H54 (cell line): ENCODE measurements at regions not wholly inside any gene's neighbourhood (a gene's known extent, or its start where the extent isn't known, plus 50 kb on each side); places are given as distances from the start of the nearest gene placed in this dataset.
"Not testable (repeated sequence)": the region's sequence is repeated elsewhere in the genome, so short reads cannot be mapped to it uniquely, and the experiment has no call there.

ENCODE experiments used
- DNase-seq: peaks from one replicate; pipeline ENCODE4 v3.0.0; 2011; ENCODE audit warnings: low spot score, mixed read lengths; ENCODE audit not compliant: insufficient read length
- FAIRE-seq: peaks from 3 replicates; lab custom pipeline; 2011; peaks lifted over from hg19 to GRCh38; lab: Jason Lieb, UNC
- POLR2A ChIP-seq: IDR thresholded peaks from 2 replicates; pipeline ENCODE4 v1.6.1; 2011; ENCODE audit warnings: low read depth, mild to moderate bottlenecking, low read length

GRCh38 chr3:77707281-77707680, 667.4 kb downstream of the ROBO2 start:
- no peak for TF ChIP-seq POLR2A
- DNase-seq (no peak), FAIRE-seq (no peak)

DNA sequence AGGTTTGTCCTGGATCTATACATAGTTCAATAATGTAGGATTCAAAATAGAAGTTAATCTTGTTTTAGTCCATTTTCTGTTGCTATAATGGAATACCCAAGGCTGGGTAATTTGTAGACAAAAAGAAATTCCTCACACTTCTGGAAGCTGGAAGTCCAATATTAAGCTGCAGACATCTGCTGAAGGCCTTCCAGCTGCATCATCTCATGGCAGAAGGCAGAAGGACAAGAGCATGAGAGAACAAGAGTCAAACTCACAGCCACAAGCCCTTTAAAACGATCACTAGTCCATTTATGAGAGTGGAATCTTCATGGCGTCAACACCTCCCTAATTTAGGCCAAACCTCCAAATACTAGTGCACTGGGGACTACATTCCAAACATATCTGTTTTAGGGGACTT, 669.3 kb downstream of the ROBO2 start:
- no peak for TF ChIP-seq POLR2A
- FAIRE-seq = no peak
- no peak for DNase-seq

GRCh38 chr3:77718311-77718710, 678.4 kb downstream of the ROBO2 start:
- DNase-seq (no peak), FAIRE-seq (no peak)
- no peak for TF ChIP-seq POLR2A

GRCh38 chr3:77720460-77720971, 680.6 kb downstream of the ROBO2 start:
- DNase-seq (no peak), FAIRE-seq (no peak)
- TF ChIP-seq POLR2A = no peak

- FAIRE-seq (no peak), DNase-seq (no peak)
- no peak for TF ChIP-seq POLR2A
Measured at GRCh38 chr3:77726517-77726916, 686.6 kb downstream of the ROBO2 start.

DNA sequence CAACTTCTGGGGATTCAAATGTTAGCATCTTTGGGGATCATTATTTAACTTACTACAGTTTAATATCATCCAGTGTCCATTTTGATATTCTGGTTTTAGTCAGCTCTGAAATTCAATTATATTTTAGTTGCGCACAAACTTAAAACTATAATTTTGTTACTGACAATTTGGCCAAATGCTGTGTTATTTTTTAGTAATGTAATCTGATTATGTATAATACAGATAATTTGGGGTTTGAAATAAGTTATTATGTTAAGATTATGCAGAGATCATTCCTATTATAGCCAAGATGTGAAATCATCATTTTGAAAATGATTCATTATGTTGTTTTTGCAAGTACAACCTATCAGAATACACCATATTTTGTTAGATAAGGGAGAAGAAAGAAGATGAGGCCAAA, 706.1 kb downstream of the ROBO2 start:
- FAIRE-seq (no peak), DNase-seq (no peak)
- no peak for TF ChIP-seq POLR2A

GRCh38 chr3:77746892-77747291, 707.0 kb downstream of the ROBO2 start:
- no peak for DNase-seq
- TF ChIP-seq POLR2A = no peak
- no peak for FAIRE-seq

GRCh38 chr3:77756397-77756975, 716.6 kb downstream of the ROBO2 start:
- DNase-seq, FAIRE-seq: not testable (repeated sequence)

DNA sequence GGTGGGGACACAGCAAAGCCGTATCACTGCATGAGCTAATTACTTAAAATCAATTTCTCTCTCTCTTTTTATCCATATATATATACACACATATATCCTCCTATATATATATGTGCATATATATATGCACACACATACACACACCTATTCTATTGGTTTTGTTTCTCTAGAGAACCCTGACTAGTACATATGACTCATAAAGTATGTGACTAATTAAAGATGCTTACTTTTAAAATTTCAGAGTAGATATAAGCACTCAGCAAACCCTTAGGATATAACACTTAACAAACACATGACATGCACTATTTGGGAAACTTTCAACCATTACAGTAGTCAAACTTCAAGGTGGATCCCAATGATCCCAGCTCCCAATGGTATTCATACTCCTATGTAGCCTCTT, 732.6 kb downstream of the ROBO2 start:
- DNase-seq (no peak), FAIRE-seq (no peak)
- TF ChIP-seq POLR2A = no peak

GRCh38 chr3:77773084-77773483, 733.2 kb downstream of the ROBO2 start:
- no peak for DNase-seq
- FAIRE-seq = no peak
- TF ChIP-seq POLR2A = no peak

- FAIRE-seq (no peak), DNase-seq (no peak)
- TF ChIP-seq POLR2A = no peak
Measured at GRCh38 chr3:77780278-77780996, 740.5 kb downstream of the ROBO2 start.

- FAIRE-seq (no peak), DNase-seq (no peak)
Measured at GRCh38 chr3:77786216-77786615, 746.3 kb downstream of the ROBO2 start.

GRCh38 chr3:77795013-77795412, 755.1 kb downstream of the ROBO2 start:
- FAIRE-seq (no peak), DNase-seq (no peak)
- no peak for TF ChIP-seq POLR2A

More at GRCh38 chr3:77786216-77786615, 746.3 kb downstream of the ROBO2 start:
- no peak for TF ChIP-seq POLR2A

DNA sequence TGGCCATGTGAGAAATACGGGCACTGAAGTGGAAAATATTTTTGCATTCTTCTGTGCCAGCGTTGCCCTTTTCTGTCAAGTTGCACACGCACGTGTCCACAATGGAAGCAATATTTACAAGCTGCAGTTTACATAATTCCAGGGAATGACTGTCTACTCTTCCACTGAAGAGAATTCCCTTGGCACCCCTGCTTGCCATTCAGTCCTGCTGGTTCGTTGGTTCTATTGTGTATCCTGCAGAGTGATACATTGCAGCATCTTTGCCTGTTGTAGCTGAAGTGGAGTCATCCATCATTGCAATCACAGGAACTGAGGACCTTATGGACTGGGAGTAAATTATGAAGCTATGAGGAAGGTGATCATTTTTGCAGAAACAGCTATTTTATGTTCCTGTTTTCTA, 759.4 kb downstream of the ROBO2 start:
- no peak for TF ChIP-seq POLR2A
- FAIRE-seq (no peak), DNase-seq (no peak)

DNA sequence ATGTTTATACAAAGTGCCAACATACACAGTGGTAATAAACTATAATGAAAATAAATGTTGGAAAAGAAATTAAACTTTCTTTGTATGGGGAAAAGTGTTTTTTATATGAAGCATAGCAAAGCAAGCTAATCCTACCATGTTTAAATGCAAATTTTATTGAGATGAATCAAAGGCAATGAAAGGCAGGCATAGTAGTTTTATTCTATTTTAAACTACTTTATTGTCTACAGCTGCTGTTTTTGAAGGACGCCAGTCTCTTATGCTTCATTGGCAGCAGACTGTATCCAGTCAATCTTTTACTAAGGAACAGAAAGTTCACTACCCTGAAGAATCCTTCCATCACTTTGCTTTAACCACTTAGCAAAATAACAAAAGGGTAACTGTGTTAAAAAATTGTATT, 761.0 kb downstream of the ROBO2 start:
- no peak for TF ChIP-seq POLR2A
- no peak for DNase-seq
- FAIRE-seq = no peak

DNA sequence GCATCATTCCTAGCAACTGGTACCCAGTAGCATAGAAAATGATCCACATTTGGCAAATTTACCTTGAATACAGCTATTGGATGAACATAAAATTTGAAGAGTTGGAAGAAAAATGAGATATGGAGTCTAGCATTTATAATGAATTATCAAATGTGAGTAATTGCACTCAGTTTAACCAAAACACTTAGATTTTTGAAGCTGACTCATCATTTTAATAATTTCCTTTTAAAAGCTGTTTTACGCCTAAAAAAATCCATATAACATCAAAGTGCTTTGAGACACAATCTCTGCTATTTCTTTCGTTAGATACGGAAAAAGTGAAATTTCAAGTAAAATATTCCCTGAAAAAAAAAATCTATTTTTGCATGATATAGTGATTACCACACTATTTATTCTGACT, 767.4 kb downstream of the ROBO2 start:
- TF ChIP-seq POLR2A = no peak
- DNase-seq (no peak), FAIRE-seq (no peak)
